GM19239 (cell line): ENCODE measurements at regions not wholly inside any gene's neighbourhood (a gene's known extent, or its start where the extent isn't known, plus 50 kb on each side); places are given as distances from the start of the nearest gene placed in this dataset.
A peak's percentile ranks its signal among the peaks of the same experiment; 100 is the strongest.
"Not testable (repeated sequence)": the region's sequence is repeated elsewhere in the genome, so short reads cannot be mapped to it uniquely, and the experiment has no call there.

ENCODE experiments used
- DNase-seq: peaks from one replicate; pipeline ENCODE4 v3.0.0; 2011; ENCODE audit warnings: low spot score; ENCODE audit not compliant: insufficient read length
- FAIRE-seq: peaks from 2 replicates; lab custom pipeline; 2011; peaks lifted over from hg19 to GRCh38; lab: Jason Lieb, UNC

- DNase-seq (no peak), FAIRE-seq (no peak)
Observed at GRCh38 chr3:181292984-181293383, 303.4 kb upstream of the DNAJC19 start.

DNA sequence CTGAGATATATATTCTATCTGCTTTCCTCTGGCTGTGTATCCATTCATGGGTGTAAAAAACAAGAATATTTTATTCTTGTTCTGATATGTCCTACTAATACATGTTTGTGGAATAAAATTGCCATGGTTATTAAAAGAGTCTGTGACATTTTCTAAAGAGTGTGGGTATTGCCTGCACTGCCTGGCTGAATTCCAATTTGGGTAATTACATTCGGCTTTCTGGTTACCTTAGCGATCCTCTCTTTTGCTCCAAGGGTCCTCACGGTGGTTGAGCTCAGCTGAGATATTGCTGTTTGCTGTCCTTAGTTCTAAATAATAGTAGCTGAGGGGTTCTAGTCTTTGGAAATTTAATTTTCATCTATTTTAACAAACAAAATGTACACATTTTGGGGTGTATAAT is 301.4 kb upstream of the DNAJC19 start:
- DNase-seq (no peak), FAIRE-seq (no peak)

- FAIRE-seq, result no peak
- no peak for DNase-seq
Observed at GRCh38 chr3:181289306-181289705, 299.8 kb upstream of the DNAJC19 start.

DNA sequence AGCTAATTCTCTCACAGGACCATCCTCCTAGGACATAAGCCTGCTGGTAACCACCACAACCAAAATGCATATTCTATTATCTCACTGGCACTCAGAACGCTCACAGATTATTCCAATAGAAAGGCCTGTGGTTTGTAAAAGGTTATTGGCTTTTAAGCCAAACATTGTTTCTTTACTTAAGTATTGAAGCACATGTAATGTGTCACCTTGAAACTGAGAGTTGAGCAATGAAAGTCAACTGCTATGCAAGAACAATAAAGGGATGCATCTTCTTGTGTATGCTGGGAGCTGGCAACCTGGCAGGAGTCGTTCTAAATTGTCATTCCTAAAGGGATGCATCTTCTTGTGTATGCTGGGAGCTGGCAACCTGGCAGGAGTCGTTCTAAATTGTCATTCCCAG is 298.6 kb upstream of the DNAJC19 start:
- FAIRE-seq (no peak), DNase-seq (no peak)

DNA sequence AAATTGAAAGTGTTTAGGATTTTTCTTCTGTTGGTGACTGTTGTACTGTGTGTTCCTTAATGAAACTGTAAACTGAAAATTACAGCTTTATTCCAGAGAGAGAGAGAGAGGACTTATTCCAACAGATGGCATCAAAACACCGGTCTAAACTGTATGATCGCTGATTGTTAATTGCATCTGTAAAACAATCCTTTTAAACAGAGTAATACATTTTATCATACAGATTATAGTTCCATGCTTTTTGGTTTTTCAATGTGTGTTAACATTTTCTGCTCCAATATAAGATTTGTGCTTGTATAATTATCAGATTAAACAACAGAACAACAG is 289.7 kb upstream of the DNAJC19 start:
- no peak for FAIRE-seq
- DNase-seq, result no peak

GRCh38 chr3:181278468-181279238 is 289.1 kb upstream of the DNAJC19 start:
- DNase-seq (no peak), FAIRE-seq (no peak)

- DNase-seq, result no peak
- no peak for FAIRE-seq
Observed at GRCh38 chr3:181276358-181276896, 286.9 kb upstream of the DNAJC19 start.

DNA sequence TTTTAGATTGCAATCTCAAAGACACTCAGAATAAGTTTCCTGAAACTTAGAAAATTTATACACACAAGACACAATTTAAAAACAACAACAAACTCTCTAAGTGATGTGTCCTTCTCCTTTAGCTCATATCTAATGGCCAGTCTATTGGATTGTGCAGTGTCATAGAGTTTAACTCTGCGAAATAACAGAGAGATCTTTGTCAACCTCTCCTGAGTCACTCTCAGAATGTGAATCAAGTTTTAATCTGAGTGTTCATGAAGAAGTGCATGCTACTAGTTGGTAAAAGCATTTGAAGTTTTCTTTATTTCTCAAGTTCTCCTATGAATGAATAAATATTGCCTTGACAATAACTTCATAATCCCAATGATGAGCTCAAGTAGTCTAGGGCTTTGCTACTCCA is 284.5 kb upstream of the DNAJC19 start:
- DNase-seq (no peak), FAIRE-seq (no peak)

DNA sequence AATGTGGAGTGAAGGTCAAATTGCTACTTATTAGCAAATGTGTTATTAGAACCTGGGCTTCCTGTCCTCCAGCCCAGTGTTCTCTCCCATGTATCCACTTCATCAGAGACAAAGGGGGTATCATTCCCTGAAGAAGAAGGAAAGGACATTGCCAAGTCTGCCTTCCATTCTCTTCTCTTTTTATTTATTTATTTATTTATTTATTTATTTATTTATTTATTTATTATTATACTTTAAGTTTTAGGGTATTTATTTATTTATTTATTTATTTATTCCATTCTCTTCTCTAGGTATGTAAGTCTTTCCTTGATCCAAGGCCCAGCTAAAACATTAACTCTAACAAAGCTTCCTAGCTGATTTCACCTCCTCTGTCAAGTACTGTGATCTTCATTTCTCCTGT is 277.8 kb upstream of the DNAJC19 start:
- FAIRE-seq, result no peak
- DNase-seq, result no peak

- DNase-seq (peak; percentile 7), FAIRE-seq (peak; percentile 70)
Observed at GRCh38 chr3:181265750-181266333, 276.3 kb upstream of the DNAJC19 start.

DNA sequence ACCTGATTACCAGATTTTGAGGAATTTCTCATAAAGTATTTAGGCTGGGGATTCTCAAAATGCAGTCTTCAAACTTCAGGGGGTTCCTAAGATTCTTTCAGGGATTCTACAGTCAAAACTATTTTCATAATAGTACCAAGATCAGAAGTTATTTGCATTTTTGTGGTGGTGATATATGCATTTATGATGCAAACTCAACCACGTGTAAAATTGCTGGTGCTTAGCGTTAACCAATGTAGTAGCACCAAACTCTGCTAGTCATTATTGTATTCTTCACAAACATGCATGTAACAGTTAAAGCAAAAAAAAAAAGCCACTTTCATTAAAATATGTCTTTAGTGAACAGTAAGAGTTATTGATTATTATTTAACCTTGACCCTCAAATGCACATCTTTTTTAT is 274.9 kb upstream of the DNAJC19 start:
- FAIRE-seq, result no peak

DNA sequence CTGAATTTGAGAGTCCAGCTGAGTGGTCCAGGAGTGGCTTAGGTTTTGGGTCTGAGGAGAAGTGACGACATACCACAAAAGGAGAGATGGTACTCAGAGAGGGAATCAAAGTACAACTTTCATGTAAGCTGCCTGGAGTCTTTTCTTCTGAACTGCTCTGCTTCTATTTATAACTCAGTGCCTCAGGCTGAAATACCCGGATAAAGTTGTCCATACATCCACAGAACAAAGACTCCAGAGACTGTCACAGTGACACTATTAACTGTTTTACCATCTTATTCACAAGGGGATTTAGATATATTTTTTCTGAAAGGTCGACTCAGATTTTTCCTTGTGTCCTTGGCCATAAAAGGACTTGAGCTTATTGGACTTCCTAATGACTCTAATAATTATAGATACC is 264.3 kb upstream of the DNAJC19 start:
- FAIRE-seq (no peak), DNase-seq (no peak)

More for the DNA sequence above, 274.9 kb upstream of the DNAJC19 start:
- no peak for DNase-seq

DNA sequence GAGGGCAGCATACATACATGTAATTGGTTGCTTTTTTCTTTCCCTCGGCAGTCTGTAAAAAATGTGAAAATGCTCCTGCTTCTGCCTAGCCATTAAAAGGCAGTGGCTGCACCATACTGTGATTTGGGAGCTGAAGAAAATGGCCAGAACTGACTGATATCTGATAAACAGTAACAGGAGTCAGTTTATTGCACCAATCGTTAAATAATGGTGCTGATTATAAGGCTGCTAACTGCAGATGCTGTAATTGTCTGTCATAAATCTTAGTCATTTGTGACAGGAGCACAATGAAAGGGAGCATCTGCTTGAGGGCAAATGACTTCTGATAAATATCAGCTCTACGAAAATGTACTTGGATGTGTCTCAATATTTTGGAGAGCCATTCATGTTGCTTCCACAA is 263.1 kb upstream of the DNAJC19 start:
- no peak for DNase-seq
- FAIRE-seq, result no peak

DNA sequence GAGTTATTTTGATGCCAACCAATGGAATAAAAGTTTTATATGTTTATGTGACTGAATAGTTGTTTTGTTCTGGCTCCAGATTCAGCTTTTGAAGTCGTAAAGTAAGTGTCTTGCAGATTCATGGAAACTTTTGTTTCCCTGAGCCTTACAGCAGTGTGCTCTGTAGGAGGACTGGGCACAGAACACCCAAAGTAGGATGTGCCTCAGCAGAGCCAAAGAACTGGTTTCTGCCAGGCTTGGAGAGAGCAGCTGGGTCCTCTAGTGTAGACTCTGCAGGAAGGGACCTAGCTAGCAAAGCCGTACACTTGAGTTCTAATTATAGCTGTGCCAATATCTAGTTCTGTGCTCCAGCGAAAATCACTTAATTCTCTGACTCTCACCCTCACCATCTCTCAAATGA is 261.2 kb upstream of the DNAJC19 start:
- DNase-seq (no peak), FAIRE-seq (no peak)

DNA sequence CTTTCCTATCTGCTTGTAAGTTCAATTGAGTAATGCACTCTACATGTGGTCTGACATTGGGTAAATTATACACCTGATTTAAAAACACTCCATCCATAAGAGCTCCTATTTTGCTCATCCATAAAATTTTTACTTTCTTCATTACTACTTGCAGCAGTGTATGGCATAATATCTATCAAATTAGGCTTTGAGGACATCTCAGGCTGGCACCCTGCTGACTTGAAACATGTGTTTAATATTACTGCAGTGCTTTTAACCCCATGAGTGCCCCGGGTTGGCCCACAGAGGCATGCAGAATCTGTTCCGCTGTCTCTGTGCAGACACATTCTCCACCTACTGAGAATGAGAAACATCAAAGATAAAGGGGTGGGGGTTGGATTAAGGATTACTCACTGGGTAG is 249.9 kb upstream of the DNAJC19 start:
- DNase-seq, result no peak
- FAIRE-seq, result no peak

- FAIRE-seq (no peak), DNase-seq (no peak)
Observed at GRCh38 chr3:181230258-181230657, 240.7 kb upstream of the DNAJC19 start.

DNA sequence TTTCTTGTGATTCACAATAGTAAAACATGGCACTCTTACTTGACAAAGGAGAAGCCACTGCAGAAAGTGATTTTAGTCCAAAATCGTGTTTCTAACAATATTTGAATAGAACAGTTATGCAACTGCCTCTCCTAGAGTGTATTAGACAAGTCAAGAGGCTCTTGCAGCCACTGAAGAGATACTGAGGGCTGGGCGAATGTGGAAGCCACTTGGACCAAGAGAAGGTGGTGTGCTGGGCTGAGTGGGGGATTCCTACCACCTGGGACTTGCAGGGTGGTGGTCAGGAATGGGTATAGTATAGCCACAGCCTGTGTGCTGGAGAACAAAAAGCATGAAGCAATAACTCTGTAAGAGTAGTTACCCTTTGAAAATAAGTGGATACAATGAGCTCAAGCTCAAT is 223.8 kb upstream of the DNAJC19 start:
- FAIRE-seq (no peak), DNase-seq (no peak)

DNA sequence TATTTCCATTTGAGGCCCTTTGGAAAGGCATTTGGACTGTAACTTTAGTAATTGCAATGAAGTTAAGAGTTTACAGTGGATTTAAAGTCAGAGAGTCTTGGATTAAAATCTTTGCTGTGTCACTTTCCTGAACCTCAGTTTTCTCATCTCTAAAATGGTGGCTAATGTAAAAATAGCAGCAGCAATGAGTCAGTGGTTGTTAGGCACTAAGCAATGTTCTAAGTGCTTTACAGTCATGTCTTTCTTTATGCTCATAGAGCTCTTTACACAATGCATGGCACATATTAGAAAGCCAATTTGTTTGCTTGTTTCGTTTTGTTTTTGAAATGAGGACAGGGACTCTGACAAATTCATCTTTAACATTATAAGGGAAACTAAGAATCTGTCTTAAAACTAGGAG is 222.7 kb upstream of the DNAJC19 start:
- DNase-seq (no peak), FAIRE-seq (no peak)

DNA sequence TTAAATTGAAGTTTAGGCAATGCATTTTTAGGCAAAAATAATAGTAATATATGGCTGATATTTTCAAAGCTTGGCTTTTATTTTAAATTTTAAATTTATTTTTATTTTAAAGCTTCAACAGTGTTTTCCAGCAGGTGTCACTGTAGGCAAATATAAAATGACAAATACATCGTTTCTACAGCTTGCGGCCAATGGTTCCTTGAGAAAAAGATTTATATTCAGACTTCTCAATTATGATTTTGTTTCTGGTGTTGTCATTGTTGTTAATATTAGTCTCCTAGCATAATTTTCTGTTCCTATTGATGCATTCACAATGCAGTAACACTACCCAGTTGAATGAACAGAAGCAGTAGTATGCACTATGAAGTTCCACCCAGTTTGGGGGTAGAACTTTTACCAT is 220.7 kb upstream of the DNAJC19 start:
- FAIRE-seq, result no peak
- no peak for DNase-seq

- FAIRE-seq (no peak), DNase-seq (no peak)
Observed at GRCh38 chr3:181189556-181189955, 200.0 kb upstream of the DNAJC19 start.

DNA sequence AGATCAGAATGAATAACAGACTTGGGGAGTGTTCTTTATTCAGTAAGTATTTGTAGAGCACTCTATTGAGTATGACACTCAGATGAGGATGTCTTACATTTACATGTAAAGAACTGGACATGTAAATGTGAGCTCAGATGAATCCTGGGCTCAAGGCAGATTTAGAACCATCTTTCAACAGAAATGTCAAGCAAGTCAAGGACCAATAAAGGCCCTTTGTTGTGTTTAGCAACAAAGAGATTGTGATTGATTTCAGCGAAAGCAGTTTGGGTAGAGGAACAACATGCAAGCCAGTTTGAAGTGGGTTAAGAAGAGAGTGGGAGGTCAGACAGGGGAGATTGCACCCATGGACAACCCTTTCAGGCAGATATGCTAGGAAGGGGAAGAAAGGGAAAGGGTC is 194.2 kb upstream of the DNAJC19 start:
- FAIRE-seq, result no peak
- no peak for DNase-seq

- not testable (repeated sequence) for FAIRE-seq, DNase-seq
Observed at GRCh38 chr3:181183057-181183456, 193.5 kb upstream of the DNAJC19 start.
